ENCODE measurements at regions not wholly inside any gene's neighbourhood (a gene's known extent, or its start where the extent isn't known, plus 50 kb on each side); places are given as distances from the start of the nearest gene placed in this dataset.

GRCh38 chr2:67663776-67664175 lies 266.6 kb downstream of the ETAA1 start:
- no peak for DNase-seq

- DNase-seq: no peak
Measured at GRCh38 chr2:67666386-67667053, 269.4 kb downstream of the ETAA1 start.

- no peak for DNase-seq
Measured at GRCh38 chr2:67667054-67667908, 270.1 kb downstream of the ETAA1 start.

GRCh38 chr2:67668538-67668937 lies 271.4 kb downstream of the ETAA1 start:
- DNase-seq: no peak

GRCh38 chr2:67669168-67669567 lies 272.0 kb downstream of the ETAA1 start:
- no peak for DNase-seq

- DNase-seq: no peak
Measured at GRCh38 chr2:67669766-67670165, 272.6 kb downstream of the ETAA1 start.

GRCh38 chr2:67670747-67671183 lies 273.6 kb downstream of the ETAA1 start:
- no peak for DNase-seq

- DNase-seq: no peak
Measured at GRCh38 chr2:67671464-67672450, 274.6 kb downstream of the ETAA1 start.

- no peak for DNase-seq
Measured at GRCh38 chr2:67674668-67675067, 277.5 kb downstream of the ETAA1 start.

- DNase-seq: no peak
Measured at GRCh38 chr2:67684991-67685390, 287.9 kb downstream of the ETAA1 start.

- DNase-seq: no peak
Measured at GRCh38 chr2:67686254-67686653, 289.1 kb downstream of the ETAA1 start.

GRCh38 chr2:67689186-67689585 lies 292.1 kb downstream of the ETAA1 start:
- no peak for DNase-seq

GRCh38 chr2:67689651-67690050 lies 292.5 kb downstream of the ETAA1 start:
- no peak for DNase-seq

GRCh38 chr2:67694445-67694844 lies 297.3 kb downstream of the ETAA1 start:
- no peak for DNase-seq

GRCh38 chr2:67701011-67701410 lies 303.9 kb downstream of the ETAA1 start:
- no peak for DNase-seq

- no peak for DNase-seq
Measured at GRCh38 chr2:67702284-67702683, 305.2 kb downstream of the ETAA1 start.

- DNase-seq: no peak
Measured at GRCh38 chr2:67702937-67703336, 305.8 kb downstream of the ETAA1 start.

- DNase-seq: no peak
Measured at GRCh38 chr2:67706082-67706481, 308.9 kb downstream of the ETAA1 start.

GRCh38 chr2:67707896-67708295 lies 310.8 kb downstream of the ETAA1 start:
- DNase-seq: no peak

GRCh38 chr2:67709835-67710234 lies 312.7 kb downstream of the ETAA1 start:
- no peak for DNase-seq

- no peak for DNase-seq
Measured at GRCh38 chr2:67712484-67712883, 315.4 kb downstream of the ETAA1 start.

- DNase-seq: no peak
Measured at GRCh38 chr2:67713376-67713775, 316.2 kb downstream of the ETAA1 start.

GRCh38 chr2:67716895-67717396 lies 319.8 kb downstream of the ETAA1 start:
- DNase-seq: no peak

Data from activated CD4-positive, alpha-beta T cell treated with anti-CD3 and anti-CD28 coated beads, Interleukin-2, amount 50 U/mL, for 1 hour (primary cell).